ENCODE measurements at regions not wholly inside any gene's neighbourhood (a gene's known extent, or its start where the extent isn't known, plus 50 kb on each side); places are given as distances from the start of the nearest gene placed in this dataset.

DNA sequence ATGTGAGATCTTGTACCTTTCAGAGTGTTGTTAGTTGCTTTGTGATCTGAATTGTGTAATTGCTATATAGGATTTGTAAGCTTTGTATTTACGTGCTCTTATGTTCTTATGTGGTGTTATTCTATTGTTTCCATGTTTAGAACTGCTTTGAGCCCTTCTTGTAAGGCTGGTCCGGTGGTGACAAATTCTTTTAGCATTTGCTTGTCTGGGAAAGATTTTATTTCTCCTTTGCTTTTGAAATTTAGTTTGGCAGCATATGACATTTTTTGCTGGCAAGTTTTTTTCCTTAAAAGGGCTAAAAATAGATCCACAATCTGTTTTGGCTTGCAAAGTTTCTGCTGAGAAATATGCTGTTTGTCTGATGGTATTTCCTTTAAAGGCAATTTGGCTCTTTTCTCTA, 1089.2 kb upstream of the PCDH9 start:
- DNase-seq (ENCODE audit: extremely low read depth, low read depth) = no peak
- TF ChIP-seq, protein P1, sequence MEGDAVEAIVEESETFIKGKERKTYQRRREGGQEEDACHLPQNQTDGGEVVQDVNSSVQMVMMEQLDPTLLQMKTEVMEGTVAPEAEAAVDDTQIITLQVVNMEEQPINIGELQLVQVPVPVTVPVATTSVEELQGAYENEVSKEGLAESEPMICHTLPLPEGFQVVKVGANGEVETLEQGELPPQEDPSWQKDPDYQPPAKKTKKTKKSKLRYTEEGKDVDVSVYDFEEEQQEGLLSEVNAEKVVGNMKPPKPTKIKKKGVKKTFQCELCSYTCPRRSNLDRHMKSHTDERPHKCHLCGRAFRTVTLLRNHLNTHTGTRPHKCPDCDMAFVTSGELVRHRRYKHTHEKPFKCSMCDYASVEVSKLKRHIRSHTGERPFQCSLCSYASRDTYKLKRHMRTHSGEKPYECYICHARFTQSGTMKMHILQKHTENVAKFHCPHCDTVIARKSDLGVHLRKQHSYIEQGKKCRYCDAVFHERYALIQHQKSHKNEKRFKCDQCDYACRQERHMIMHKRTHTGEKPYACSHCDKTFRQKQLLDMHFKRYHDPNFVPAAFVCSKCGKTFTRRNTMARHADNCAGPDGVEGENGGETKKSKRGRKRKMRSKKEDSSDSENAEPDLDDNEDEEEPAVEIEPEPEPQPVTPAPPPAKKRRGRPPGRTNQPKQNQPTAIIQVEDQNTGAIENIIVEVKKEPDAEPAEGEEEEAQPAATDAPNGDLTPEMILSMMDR (IDR thresholded peaks at IDR 0.05; ENCODE audit: low read depth, low read length) = no peak

DNA sequence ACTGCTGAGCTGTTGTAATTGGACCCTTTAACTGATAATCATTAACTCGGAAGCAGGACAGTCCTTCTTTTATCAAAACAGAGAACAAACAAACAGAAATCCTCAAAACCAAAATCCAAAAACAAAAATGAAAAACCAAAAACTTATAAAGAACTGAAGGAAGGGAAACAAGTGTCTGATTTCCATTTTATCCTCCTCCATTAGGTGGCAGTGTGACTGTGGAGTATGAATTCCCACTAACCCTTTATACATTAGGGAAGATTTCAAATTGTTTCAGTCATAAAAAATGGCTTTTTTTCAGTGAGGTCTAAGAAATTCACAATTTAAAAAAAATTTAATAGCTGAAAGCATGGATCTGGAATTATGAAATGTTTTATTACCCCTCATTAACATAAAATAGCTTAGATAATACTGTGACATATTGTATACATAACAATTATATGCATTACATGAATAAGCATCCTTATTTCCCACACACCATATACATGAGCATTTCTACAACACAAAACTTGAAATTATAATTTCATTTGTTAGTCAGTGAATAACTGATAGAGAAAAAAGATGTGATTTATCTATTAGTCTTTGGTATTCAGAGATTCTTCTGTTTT, 1074.3 kb upstream of the PCDH9 start:
- TF ChIP-seq, protein P1 (IDR thresholded peaks at IDR 0.05; ENCODE audit: low read depth, low read length) = peak; percentile 8
- no peak for DNase-seq (ENCODE audit: extremely low read depth, low read depth)

DNA sequence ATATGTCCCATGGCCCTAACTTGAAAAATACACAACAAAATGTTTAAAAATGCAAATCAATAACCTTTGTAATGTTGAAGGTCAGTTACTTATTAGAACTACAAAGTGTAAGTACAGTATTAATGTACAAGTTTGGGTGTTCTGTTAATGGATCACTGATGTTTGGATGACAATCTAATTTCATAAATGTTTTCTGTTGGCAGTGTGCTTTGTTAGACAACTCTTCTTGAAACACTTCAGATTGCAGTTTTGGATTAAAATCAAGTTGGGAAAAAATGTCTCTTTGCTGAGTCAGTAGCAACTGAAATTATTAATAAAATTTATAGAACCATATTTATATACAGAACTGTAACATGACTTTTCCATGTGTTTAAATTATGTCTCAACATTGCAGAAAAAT, 1063.5 kb upstream of the PCDH9 start:
- TF ChIP-seq, protein P1 (IDR thresholded peaks at IDR 0.05; ENCODE audit: low read depth, low read length) = no peak

DNA sequence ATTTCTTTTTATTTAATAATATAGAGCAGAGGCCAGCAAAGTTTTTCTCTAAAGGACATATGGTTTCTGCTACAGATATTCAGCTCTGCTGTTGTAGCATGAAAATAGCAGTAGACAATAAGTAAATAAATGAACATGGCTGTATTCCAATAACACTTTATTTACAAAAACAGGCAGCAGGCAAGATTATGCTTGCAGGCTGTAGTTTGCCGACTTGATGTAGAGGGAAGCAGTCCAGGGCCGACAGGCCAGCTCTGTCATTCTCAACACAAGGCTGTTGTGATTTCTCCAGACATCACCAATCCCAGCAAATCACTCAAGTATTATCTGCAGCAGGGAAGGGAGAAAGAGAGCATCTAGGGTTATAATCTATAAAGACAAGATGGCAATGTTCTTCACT, 1062.5 kb upstream of the PCDH9 start:
- no peak for DNase-seq (ENCODE audit: extremely low read depth, low read depth)
- TF ChIP-seq, protein P1 (IDR thresholded peaks at IDR 0.05; ENCODE audit: low read depth, low read length) = no peak

More for the DNA sequence above, 1063.5 kb upstream of the PCDH9 start:
- no peak for DNase-seq (ENCODE audit: extremely low read depth, low read depth)

DNA sequence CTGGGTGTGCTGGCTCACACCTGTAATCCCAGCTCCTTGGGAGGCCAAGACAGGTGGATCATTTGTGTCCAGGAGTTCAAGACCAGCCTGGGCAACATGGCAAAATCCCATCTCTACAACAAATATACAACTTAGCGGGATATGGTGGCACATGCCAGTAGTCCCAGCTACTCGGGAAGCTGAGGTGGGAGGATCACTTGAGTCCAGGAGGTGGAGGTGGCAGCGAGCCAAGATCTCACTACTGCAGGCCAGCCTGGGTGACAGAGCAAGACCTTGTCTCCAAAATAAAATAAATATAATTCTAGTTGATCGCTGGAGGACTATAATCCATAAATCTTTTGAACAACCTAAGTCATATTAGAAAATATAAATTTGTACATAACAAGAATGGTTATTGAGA, 1061.5 kb upstream of the PCDH9 start:
- DNase-seq (ENCODE audit: extremely low read depth, low read depth) = no peak
- TF ChIP-seq, protein P1 (IDR thresholded peaks at IDR 0.05; ENCODE audit: low read depth, low read length) = no peak

DNA sequence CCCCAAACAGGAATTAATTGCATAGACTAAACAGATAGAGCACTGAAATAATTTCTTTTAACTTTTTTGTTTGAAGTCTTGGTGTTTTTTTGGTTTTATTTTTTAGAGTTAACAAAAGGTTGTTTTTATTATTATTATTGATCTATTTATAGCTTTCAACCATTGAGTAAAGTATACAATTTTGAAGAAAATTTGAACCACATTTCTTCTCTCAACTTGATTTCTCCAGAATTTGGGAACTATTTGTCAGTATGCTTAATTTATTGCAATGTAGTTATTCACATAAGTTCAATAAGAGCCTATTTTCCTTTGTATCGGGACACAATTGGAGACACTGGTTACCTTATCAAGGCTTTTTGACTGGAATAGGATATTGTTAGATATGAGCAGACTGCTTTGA, 1045.6 kb upstream of the PCDH9 start:
- no peak for DNase-seq (ENCODE audit: extremely low read depth, low read depth)

DNA sequence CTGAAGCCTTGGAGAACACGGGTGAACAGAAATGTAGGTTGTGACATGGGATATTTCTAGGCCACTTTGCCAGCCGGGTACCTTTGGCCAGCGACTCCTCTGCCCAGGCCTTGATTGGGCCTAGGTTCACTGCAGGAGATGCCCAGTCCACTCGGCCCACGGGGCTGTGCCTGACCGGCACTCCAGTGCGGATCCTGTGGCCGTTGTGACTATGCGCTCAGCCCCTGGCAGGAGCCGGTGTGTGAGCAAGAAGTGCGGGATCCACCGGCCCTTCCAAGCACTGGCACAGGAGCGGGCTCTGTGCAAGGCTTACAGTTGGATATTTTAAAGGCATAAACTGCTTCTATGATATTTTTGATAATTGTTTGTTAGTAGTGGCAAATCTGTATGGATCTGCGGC, 1042.5 kb upstream of the PCDH9 start:
- TF ChIP-seq, protein P1 (IDR thresholded peaks at IDR 0.05; ENCODE audit: low read depth, low read length) = no peak
- DNase-seq (ENCODE audit: extremely low read depth, low read depth) = no peak

More for the DNA sequence above, 1045.6 kb upstream of the PCDH9 start:
- TF ChIP-seq, protein P1 (IDR thresholded peaks at IDR 0.05; ENCODE audit: low read depth, low read length) = no peak
